Duodenal mucosa (tissue), 2 donors: ENCODE measurements at regions not wholly inside any gene's neighbourhood (a gene's known extent, or its start where the extent isn't known, plus 50 kb on each side); places are given as distances from the start of the nearest gene placed in this dataset.
"Not testable (repeated sequence)": the region's sequence is repeated elsewhere in the genome, so short reads cannot be mapped to it uniquely, and the experiment has no call there.

Source experiments
- H3K27ac ChIP-seq: one replicate; pipeline ENCODE4 v1.7.0; 2013; ENCODE audit warnings: low read depth, low read length
- H3K27me3 ChIP-seq, 2 donors: one replicate each; pipeline ENCODE4 v1.7.0; 2013; ENCODE audit warnings: low read length in 2 of 2, control low read depth in 1 of 2; ENCODE audit not compliant: insufficient read depth in 2 of 2, control insufficient read depth in 1 of 2
- H3K36me3 ChIP-seq, 2 donors: one replicate each; pipeline ENCODE4 v1.7.0; 2013; ENCODE audit warnings: low read length in 2 of 2, control low read depth in 1 of 2; ENCODE audit not compliant: insufficient read depth in 2 of 2, control insufficient read depth in 1 of 2
- H3K4me1 ChIP-seq, 2 donors: one replicate each; pipeline ENCODE4 v1.7.0; 2013; ENCODE audit warnings: low read length in 2 of 2, control low read depth in 1 of 2; ENCODE audit not compliant: insufficient read depth in 2 of 2, control insufficient read depth in 1 of 2
- H3K4me3 ChIP-seq, 2 donors: one replicate each; pipeline ENCODE4 v1.7.0; 2013; ENCODE audit warnings: low read length in 2 of 2, low read depth in 1 of 2
- H3K9ac ChIP-seq, 2 donors: one replicate each; pipeline ENCODE4 v1.7.0; 2013; ENCODE audit warnings: low read length in 2 of 2, low read depth in 1 of 2
- H3K9me3 ChIP-seq, 2 donors: one replicate each; pipeline ENCODE4 v1.7.0; 2013; ENCODE audit warnings: low read length in 2 of 2, control low read depth in 1 of 2; ENCODE audit not compliant: control insufficient read depth in 1 of 2

GRCh38 chr20:52035498-52035897, 156.1 kb downstream of the ZFP64 start:
- H3K27ac ChIP-seq, result no peak overlapping the region
- no peaks in the 10 kb centered on the region for H3K36me3 ChIP-seq
- peaks cover 6 to 13% of the 10 kb centered on the region in 2 donors for H3K4me1 ChIP-seq
- H3K4me3 ChIP-seq, result no peak overlapping the region
- H3K9me3 ChIP-seq, result no peaks in the 10 kb centered on the region
- H3K9ac ChIP-seq, result no peak overlapping the region
- no peaks in the 10 kb centered on the region for H3K27me3 ChIP-seq

GRCh38 chr20:52034581-52034980, 157.0 kb downstream of the ZFP64 start:
- Histone ChIP-seq H3K9me3 (no peaks in the 10 kb centered on the region), H3K9ac (no peak overlapping the region), H3K27ac (no peak overlapping the region), H3K4me1 (peaks cover 6 to 13% of the 10 kb centered on the region in 2 donors), H3K27me3 (no peaks in the 10 kb centered on the region), H3K4me3 (no peak overlapping the region), H3K36me3 (no peaks in the 10 kb centered on the region)

DNA sequence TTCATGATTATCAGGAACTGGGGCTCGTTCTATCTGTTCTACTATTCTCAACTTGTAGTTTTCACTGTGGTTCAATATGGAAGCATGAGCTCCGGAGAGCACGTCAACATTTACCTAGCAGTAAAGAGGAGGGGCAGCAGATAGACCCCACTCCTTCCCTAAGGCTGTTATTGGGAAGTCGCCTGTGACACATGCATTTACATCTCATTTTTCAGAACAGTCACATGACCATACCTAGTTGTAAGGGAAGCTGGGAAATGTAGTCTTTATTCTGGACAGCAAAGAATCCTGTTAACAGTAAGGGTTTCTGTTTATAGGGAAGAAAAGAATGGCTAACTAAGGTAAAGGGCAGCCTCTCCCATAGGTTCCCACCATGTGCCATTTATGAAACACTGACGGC, 158.3 kb downstream of the ZFP64 start:
- Histone ChIP-seq H3K4me1 (peaks cover 6 to 13% of the 10 kb centered on the region in 2 donors), H3K4me3 (no peak overlapping the region), H3K36me3 (no peaks in the 10 kb centered on the region), H3K27me3 (no peaks in the 10 kb centered on the region), H3K9ac (no peak overlapping the region), H3K9me3 (no peaks in the 10 kb centered on the region), H3K27ac (no peak overlapping the region)

- H3K36me3 ChIP-seq, H3K4me3 ChIP-seq, H3K9me3 ChIP-seq, H3K27me3 ChIP-seq, H3K27ac ChIP-seq, H3K9ac ChIP-seq: not testable (repeated sequence)
- peaks cover 6 to 13% of the 10 kb centered on the region in 2 donors for H3K4me1 ChIP-seq
Measured at GRCh38 chr20:52032304-52032683, 159.3 kb downstream of the ZFP64 start.

DNA sequence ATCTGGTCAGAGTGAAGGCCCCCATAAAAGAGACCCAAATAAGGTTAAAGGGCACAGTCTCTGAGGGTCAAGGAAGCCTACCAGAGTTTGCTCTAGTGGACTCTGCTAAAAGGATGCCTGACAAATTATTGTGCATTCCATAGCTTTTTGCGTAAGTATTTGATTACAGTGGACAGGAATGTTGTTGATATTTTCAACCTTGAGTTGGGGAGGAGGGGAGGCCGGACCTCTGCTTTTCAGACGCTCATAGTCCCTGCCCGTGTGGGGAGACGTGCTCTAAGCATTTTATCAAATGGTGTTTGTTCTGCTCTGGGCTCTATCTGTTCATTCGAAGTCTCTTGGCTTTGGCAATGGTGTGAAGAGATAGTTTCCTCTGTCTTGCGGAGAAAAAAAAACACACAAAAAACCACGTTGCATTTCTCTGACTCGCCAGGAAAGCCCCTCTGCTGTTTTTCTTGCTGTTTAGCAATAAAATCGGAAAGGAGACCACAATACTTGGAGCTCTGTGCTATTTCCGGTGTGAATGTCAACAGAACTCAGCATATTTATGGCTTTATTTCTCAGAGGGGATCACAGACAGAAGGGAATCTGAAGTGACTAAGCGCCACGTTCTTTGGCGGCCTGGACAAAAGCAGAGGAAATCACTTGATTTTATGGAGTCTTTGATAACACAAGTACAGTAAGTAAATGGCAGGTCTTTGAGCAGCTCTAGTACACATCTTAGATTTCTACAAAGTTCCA, 159.8 kb downstream of the ZFP64 start:
- Histone ChIP-seq H3K27me3 (no peaks in the 10 kb centered on the region), H3K9ac (no peak overlapping the region), H3K36me3 (no peaks in the 10 kb centered on the region), H3K4me3 (no peak overlapping the region), H3K9me3 (no peaks in the 10 kb centered on the region), H3K27ac (no peak overlapping the region), H3K4me1 (peaks cover 6 to 13% of the 10 kb centered on the region in 2 donors)

DNA sequence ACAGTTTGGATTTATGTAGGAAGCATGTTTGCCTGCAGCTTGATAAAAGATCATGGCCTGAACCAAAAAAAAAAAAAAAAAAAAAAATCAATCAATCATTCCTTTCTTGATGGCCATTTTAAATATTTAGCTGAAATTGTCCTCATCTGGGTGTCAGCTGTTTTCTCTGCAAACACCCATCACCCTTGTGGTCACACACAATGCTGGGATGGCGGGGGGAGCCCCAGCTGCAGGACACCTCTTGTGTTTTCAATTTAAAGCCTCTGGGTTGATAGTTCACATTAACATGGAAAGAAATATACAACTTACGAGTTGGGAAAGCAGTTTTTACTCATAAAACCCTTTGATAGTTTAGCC, 160.4 kb downstream of the ZFP64 start:
- peaks cover 6 to 13% of the 10 kb centered on the region in 2 donors for H3K4me1 ChIP-seq
- no peak overlapping the region for H3K27ac ChIP-seq
- no peaks in the 10 kb centered on the region for H3K27me3 ChIP-seq
- H3K4me3 ChIP-seq, result no peak overlapping the region
- no peak overlapping the region for H3K9ac ChIP-seq
- no peaks in the 10 kb centered on the region for H3K9me3 ChIP-seq
- no peaks in the 10 kb centered on the region for H3K36me3 ChIP-seq

DNA sequence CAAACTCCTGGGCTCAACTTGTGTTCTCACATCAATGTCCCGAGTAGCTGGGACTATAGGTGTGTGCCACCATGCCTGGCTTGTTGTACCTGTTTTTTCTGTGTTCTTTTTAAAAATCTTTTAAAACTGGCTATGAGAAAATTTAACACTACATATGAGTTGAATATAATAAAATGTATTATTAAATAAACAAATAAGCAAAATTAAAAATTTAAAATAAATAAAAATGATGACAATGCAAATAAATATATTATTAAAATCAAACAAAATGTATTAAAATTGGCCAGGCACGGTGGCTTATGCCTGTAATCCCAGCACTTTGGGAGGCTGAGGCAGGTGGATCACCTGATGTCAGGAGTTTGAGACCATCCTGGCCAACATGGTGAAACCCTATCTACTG, 162.4 kb downstream of the ZFP64 start:
- H3K9ac ChIP-seq, H3K27me3 ChIP-seq, H3K36me3 ChIP-seq, H3K4me3 ChIP-seq, H3K27ac ChIP-seq, H3K9me3 ChIP-seq: not testable (repeated sequence)
- peaks cover 6 to 13% of the 10 kb centered on the region in 2 donors for H3K4me1 ChIP-seq

GRCh38 chr20:52025938-52026337, 165.6 kb downstream of the ZFP64 start:
- Histone ChIP-seq H3K4me3 (no peak overlapping the region), H3K27me3 (no peaks in the 10 kb centered on the region), H3K27ac (no peak overlapping the region), H3K9ac (no peak overlapping the region), H3K9me3 (no peaks in the 10 kb centered on the region), H3K36me3 (no peaks in the 10 kb centered on the region), H3K4me1 (peaks cover 0 to 3% of the 10 kb centered on the region in 2 donors)

- no peak overlapping the region for H3K4me3 ChIP-seq
- no peak overlapping the region for H3K9ac ChIP-seq
- H3K9me3 ChIP-seq, result no peaks in the 10 kb centered on the region
- H3K27ac ChIP-seq, result no peak overlapping the region
- no peaks in the 10 kb centered on the region for H3K36me3 ChIP-seq
- no peaks in the 10 kb centered on the region for H3K4me1 ChIP-seq
- no peaks in the 10 kb centered on the region for H3K27me3 ChIP-seq
Measured at GRCh38 chr20:52019313-52019712, 172.3 kb downstream of the ZFP64 start.

GRCh38 chr20:52017669-52018317, 173.8 kb downstream of the ZFP64 start:
- Histone ChIP-seq H3K27ac (no peak overlapping the region), H3K9ac (no peak overlapping the region), H3K4me1 (no peaks in the 10 kb centered on the region), H3K4me3 (no peak overlapping the region), H3K36me3 (no peaks in the 10 kb centered on the region), H3K27me3 (no peaks in the 10 kb centered on the region), H3K9me3 (no peaks in the 10 kb centered on the region)
